C4-2B (cell line): ENCODE measurements at regions not wholly inside any gene's neighbourhood (a gene's known extent, or its start where the extent isn't known, plus 50 kb on each side); places are given as distances from the start of the nearest gene placed in this dataset.

Source experiments
- ZFX ChIP-seq: fragments of 450-650 bp; IDR thresholded peaks from 2 replicates; pipeline ENCODE4 v1.6.1; 2017
- TF ChIP-seq, protein P1 (sequence below): fragments of 450-650 bp; conservative IDR thresholded peaks from 2 replicates; pipeline ENCODE4 v1.5.1; 2017; ENCODE audit warnings: mild to moderate bottlenecking

- TF ChIP-seq, protein P1, sequence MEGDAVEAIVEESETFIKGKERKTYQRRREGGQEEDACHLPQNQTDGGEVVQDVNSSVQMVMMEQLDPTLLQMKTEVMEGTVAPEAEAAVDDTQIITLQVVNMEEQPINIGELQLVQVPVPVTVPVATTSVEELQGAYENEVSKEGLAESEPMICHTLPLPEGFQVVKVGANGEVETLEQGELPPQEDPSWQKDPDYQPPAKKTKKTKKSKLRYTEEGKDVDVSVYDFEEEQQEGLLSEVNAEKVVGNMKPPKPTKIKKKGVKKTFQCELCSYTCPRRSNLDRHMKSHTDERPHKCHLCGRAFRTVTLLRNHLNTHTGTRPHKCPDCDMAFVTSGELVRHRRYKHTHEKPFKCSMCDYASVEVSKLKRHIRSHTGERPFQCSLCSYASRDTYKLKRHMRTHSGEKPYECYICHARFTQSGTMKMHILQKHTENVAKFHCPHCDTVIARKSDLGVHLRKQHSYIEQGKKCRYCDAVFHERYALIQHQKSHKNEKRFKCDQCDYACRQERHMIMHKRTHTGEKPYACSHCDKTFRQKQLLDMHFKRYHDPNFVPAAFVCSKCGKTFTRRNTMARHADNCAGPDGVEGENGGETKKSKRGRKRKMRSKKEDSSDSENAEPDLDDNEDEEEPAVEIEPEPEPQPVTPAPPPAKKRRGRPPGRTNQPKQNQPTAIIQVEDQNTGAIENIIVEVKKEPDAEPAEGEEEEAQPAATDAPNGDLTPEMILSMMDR: no peak
- TF ChIP-seq ZFX: no peak
These were observed 887.1 kb downstream of the MAT2B start for GRCh38 chr5:164392531-164392930.
